GM19438 (cell line): ENCODE measurements at regions not wholly inside any gene's neighbourhood (a gene's known extent, or its start where the extent isn't known, plus 50 kb on each side); places are given as distances from the start of the nearest gene placed in this dataset.

ENCODE experiments used
- ATAC-seq: cut with Tn5 transposase; IDR thresholded peaks from one replicate; pipeline ENCODE4 v1.9.1; 2021; ENCODE audit warnings: low read depth; ENCODE audit not compliant: unreplicated experiment

- no peak for ATAC-seq
These were observed 390.9 kb upstream of the TRIB2 start for GRCh38 chr2:12325806-12326205.

- no peak for ATAC-seq
These were observed 390.1 kb upstream of the TRIB2 start for GRCh38 chr2:12326449-12327190.

DNA sequence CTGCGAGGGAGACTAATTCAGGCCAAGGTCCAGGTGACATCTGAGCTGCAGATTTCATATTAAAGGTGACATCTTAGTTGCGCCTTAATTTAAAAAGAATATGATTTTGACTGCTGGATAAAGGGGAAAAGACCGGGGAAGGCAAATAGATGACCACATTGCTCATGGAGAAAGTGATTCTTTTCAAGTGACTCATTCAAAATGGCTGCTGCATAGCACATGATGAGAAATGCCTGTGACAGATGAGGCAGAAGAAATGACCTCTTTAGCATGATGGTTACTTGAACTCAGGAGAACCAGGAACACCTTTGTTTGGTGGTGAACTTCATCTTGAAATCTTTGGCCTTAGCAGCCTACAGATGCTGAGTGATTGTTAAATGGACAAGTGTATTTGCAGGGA, 385.8 kb upstream of the TRIB2 start:
- no peak for ATAC-seq

DNA sequence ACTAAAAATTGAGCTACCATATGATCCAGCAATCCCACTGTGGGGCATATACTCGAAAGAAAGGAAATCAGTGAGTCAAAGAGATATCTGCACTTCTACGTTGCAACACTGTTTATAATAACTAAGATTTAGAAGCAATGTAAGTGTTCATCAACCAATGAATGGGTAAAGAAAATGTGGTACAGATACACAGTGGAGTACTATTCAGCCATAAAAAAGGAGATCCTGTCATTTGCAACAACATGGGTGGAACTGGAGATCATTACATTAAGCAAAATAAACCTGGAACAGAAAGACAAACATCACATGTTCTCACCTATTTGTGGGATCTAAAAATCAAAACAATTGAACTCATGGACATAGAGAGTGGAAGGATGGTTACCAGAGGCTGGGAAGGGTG, 385.0 kb upstream of the TRIB2 start:
- no peak for ATAC-seq

- ATAC-seq: no peak
These were observed 383.4 kb upstream of the TRIB2 start for GRCh38 chr2:12333293-12333692.

GRCh38 chr2:12334412-12334966, 382.2 kb upstream of the TRIB2 start:
- no peak for ATAC-seq

DNA sequence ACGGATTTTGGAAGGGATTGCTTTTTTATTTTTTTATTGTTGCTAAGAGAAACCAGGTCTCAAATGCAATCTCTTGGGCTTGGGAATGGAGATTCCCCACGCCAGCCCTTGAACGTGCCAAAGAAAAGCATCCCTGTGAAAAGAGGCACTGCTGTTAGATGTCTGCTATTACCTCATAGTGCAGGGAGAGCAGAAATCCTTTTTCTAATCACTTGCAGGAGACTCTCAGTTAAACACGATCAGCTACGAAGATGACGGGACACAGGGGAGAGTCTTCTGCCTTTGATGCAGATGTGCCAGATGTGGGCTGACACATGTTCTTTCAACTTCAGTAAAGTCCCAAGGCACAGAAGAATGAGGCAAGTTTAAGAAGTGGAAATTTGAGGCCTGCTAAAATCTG, 381.6 kb upstream of the TRIB2 start:
- no peak for ATAC-seq

- no peak for ATAC-seq
These were observed 380.7 kb upstream of the TRIB2 start for GRCh38 chr2:12335995-12336394.

DNA sequence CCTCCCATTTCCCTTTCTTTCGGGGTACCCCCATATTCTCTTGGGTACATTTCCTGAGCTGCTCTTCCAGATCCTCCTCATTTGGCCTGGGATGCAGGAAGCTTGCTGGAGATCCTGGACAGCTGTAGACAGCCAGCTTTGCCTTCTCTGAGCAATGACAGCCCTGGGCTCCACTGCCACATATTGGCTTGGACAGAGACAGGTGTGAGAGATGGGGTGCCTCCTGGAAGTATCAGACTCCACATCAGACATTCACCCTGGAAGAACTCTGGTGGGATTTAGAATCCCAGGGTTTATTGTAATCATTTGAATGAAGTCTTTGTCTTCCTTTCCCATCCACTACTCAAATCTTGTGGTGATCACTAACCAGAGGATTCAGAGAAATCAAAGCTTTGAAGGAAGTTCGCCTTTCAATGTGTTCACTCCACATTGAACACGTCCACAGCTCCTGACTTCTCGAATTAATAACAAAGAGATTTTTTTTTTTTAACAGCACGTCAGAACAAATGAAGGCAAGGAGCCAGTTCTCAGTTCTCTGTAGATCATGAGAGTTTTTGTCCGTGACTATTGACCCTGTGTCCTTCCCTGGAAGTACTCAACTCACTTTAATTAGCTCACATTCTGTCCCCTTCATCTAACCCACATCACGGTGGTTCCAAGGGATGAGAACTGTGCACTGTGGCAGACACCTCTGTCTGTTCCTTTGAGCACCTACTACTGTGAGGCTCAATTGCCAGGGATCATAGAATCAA, 377.6 kb upstream of the TRIB2 start:
- no peak for ATAC-seq

DNA sequence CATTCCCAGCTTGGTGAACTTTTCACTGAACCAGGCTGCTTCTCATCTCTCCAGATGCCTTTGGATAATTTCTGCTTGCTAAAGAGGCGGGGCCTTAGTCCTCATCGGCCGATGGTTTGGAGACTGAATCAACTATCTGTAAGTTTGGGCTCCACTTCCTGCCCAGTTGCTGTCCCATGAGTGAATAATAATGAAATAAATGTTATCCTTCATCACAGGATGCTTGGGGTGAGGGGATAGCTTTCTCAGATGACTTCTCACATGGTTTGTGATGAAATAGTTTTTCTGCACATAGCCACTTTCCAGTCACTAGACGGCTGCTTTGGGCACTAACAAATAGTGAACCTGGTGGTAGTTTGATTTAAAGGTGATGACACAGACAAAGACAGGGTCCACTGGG, 376.6 kb upstream of the TRIB2 start:
- ATAC-seq: no peak

- ATAC-seq: no peak
These were observed 375.5 kb upstream of the TRIB2 start for GRCh38 chr2:12341215-12341614.

DNA sequence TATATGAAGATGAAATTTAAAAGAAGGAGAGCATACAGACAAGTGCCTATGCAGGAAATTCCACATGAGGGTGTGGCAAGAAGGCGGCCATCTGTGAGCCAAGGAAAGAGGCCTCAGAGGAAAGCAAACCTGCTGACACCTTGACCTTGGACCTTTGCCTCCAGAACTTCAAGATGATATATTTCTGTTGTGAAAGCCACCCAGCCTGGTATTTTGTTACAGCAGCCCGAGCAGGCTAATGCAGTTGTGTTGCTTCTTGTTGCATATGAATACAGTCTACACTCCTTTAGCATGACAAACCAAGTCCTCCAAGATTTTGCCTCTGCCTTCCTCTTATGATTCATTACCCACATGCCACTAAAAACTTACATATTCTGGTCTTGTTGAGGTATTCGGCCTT, 374.8 kb upstream of the TRIB2 start:
- ATAC-seq: no peak

GRCh38 chr2:12343141-12343540, 373.6 kb upstream of the TRIB2 start:
- ATAC-seq: no peak

GRCh38 chr2:12347066-12347493, 369.7 kb upstream of the TRIB2 start:
- ATAC-seq: no peak

- ATAC-seq: no peak
These were observed 368.5 kb upstream of the TRIB2 start for GRCh38 chr2:12348216-12348615.

DNA sequence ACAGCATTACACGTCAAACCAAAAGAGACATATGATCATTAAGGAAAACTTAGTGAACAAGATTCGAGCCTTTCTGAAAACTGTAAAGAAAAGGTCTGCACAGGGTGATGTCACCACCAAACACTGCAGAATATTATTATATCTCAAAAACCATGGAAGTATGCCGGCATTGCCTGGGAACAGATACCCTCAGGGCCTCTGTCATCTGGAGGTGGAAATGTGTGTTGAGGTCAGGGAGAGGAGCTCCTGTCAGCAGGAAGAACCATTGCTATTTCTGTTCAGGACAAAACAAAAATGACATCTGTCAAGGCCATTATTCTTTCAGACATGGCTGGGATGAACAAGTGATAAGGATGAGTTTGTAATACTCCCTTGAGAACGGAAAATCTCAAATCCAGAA, 365.9 kb upstream of the TRIB2 start:
- ATAC-seq: no peak

GRCh38 chr2:12352889-12353288, 363.8 kb upstream of the TRIB2 start:
- ATAC-seq: no peak

DNA sequence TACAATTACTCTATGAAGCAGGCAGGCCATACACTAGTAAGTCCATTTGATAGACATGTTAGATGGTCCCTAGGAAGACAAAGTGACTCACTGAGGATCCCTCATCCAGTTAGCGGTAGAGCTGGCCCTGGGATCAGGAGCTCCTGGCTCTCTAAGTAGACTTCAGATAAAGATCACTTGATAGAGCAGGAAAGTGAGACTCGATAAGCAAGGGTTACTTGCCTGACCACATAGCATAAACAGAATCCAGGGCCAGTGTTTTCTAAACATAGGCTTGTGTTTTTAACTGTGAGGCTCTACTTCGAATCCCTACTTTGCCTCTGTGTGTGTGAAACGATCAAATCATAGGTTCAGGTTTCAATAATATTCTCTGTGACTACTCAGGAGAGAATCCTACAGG, 355.2 kb upstream of the TRIB2 start:
- no peak for ATAC-seq

GRCh38 chr2:12363138-12363537, 353.6 kb upstream of the TRIB2 start:
- no peak for ATAC-seq

- no peak for ATAC-seq
These were observed 353.2 kb upstream of the TRIB2 start for GRCh38 chr2:12363569-12363968.

DNA sequence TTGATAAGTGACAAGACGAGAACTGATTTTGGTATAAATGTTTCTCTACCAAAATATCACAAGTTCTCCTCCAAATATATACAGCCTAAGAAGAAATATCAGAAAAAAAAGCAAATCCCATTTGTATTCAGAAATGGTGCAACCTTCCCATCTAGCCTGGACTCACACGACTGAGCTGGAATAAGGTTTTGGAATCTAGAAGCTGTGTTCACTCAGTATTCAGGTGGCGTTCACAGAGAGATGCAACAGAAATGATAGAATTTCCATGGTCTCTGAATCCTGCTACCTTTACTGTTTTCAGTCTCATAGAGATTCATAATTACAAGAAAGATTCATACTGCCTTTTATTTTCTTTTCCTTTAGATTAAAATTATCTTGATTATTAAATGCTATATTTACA, 347.2 kb upstream of the TRIB2 start:
- ATAC-seq: no peak

GRCh38 chr2:12376025-12376424, 340.7 kb upstream of the TRIB2 start:
- no peak for ATAC-seq
